Esophagus squamous epithelium (tissue), 4 donors: ENCODE measurements at regions not wholly inside any gene's neighbourhood (a gene's known extent, or its start where the extent isn't known, plus 50 kb on each side); places are given as distances from the start of the nearest gene placed in this dataset.

Experiments
- CTCF ChIP-seq, 6 experiments: fragments of 450-650 bp in 4 of 6; fragments of 200-600 bp in 2 of 6; sonication (generic) in 2 of 6; IDR thresholded peaks; one replicate each; pipeline ENCODE4 v1.5.1; 2016 to 2019; ENCODE audit warnings: antibody characterized with exemption in 6 of 6, mild to moderate bottlenecking in 4 of 6, moderate library complexity in 4 of 6
- POLR2A ChIP-seq, 4 donors: fragments of 450-650 bp; IDR thresholded peaks; one replicate each; pipeline ENCODE4 v1.6.1; 2017; ENCODE audit warnings: antibody characterized with exemption in 4 of 4, mild to moderate bottlenecking in 4 of 4, moderate library complexity in 3 of 4

- TF ChIP-seq POLR2A (IDR thresholded peaks at IDR 0.05), result no peak
- TF ChIP-seq CTCF (IDR thresholded peaks at IDR 0.05), result no peak
These were observed 303.7 kb upstream of the TNRC6C start for GRCh38 chr17:77654850-77655249.
